OCI-LY7 (cell line): ENCODE measurements at regions not wholly inside any gene's neighbourhood (a gene's known extent, or its start where the extent isn't known, plus 50 kb on each side); places are given as distances from the start of the nearest gene placed in this dataset.

Experiments used
- BruUV-seq: library from RNA; stranded (reverse); fragments of 400-500 nt; replicated peaks from 2 replicates; lab custom pipeline; 2021; lab: Mats Ljungman, UMichigan
- CTCF ChIA-PET: fragments of 300-600 bp; sonication (Branson Sonifier 250); formaldehyde crosslinking; loops from one replicate; lab custom pipeline; 2022; ENCODE audit warnings: antibody characterized with exemption; ENCODE audit not compliant: unreplicated experiment; lab: Charles Lee
- POLR2A ChIA-PET: fragments of 300-600 bp; sonication (Branson Sonifier 250); formaldehyde crosslinking; loops from one replicate; lab custom pipeline; 2022; ENCODE audit warnings: antibody characterized with exemption; lab: Charles Lee
- DNase-seq: peaks from one replicate; pipeline ENCODE4 v3.0.0-alpha.2; 2015; ENCODE audit warnings: low spot score
- H2AFZ ChIP-seq: fragments of 200-600 bp; sonication (generic), shearing (Covaris generic); 2 replicates; pipeline ENCODE4 v1.6.1; 2014; ENCODE audit warnings: mild to moderate bottlenecking, antibody characterized with exemption, low read length, moderate library complexity
- H3K27ac ChIP-seq: fragments of 200-600 bp; sonication (generic); 2 replicates; pipeline ENCODE4 v1.5.1; 2014; ENCODE audit warnings: mixed run types, low read depth, mild to moderate bottlenecking, moderate library complexity, low read length, inconsistent platforms; ENCODE audit not compliant: poor library complexity, severe bottlenecking
- H3K36me3 ChIP-seq: fragments of 200-600 bp; sonication (generic); 2 replicates; pipeline ENCODE4 v1.6.1; 2014; ENCODE audit warnings: mild to moderate bottlenecking, antibody characterized with exemption, low read length, moderate library complexity, mixed read lengths; ENCODE audit not compliant: insufficient read depth
- H3K4me1 ChIP-seq: fragments of 200-600 bp; sonication (generic); 2 replicates; pipeline ENCODE4 v1.5.1; 2014; ENCODE audit warnings: mild to moderate bottlenecking, low read length; ENCODE audit not compliant: insufficient read depth, poor library complexity, severe bottlenecking
- H3K4me2 ChIP-seq: fragments of 200-600 bp; sonication (generic); 2 replicates; pipeline ENCODE4 v1.6.1; 2014; ENCODE audit warnings: mild to moderate bottlenecking, low read length
- H3K4me3 ChIP-seq: fragments of 200-600 bp; sonication (generic); 2 replicates; pipeline ENCODE4 v1.5.1; 2014; ENCODE audit warnings: mild to moderate bottlenecking, low read depth, low read length; ENCODE audit not compliant: poor library complexity, severe bottlenecking
- H3K79me2 ChIP-seq: fragments of 200-600 bp; sonication (generic); 2 replicates; pipeline ENCODE4 v1.6.1; 2016; ENCODE audit warnings: low read depth, mild to moderate bottlenecking, low read length, moderate library complexity, mixed read lengths; ENCODE audit not compliant: insufficient read depth
- H3K9me2 ChIP-seq: fragments of 200-600 bp; sonication (generic); 2 replicates; pipeline ENCODE4 v1.6.1; 2016; ENCODE audit warnings: mild to moderate bottlenecking, low read length, mixed read lengths; ENCODE audit not compliant: insufficient read depth
- H3K9me3 ChIP-seq: fragments of 200-600 bp; sonication (generic); 2 replicates; pipeline ENCODE4 v1.6.1; 2014; ENCODE audit warnings: mild to moderate bottlenecking, mixed run types, low read length, mixed read lengths
- H4K20me1 ChIP-seq: fragments of 200-600 bp; sonication (generic); 2 replicates; pipeline ENCODE4 v1.6.1; 2014; ENCODE audit warnings: mild to moderate bottlenecking, antibody characterized with exemption, low read length, moderate library complexity, mixed read lengths; ENCODE audit not compliant: insufficient read depth
- CTCF ChIP-seq: fragments of 200-600 bp; sonication (generic); conservative IDR thresholded peaks from 2 replicates; pipeline ENCODE4 v1.5.1; 2014; ENCODE audit warnings: mild to moderate bottlenecking, antibody characterized with exemption, low read length, moderate library complexity, mixed read lengths
- EZH2phosphoT487 ChIP-seq: fragments of 200-600 bp; sonication (generic); IDR thresholded peaks from 2 replicates; pipeline ENCODE4 v1.6.1; 2018; ENCODE audit warnings: low read depth, borderline replicate concordance, mild to moderate bottlenecking, mixed run types, antibody characterized with exemption, low read length, moderate library complexity, mixed read lengths
- intact Hi-C: fragments of 100-400 bp; cut with micrococcal nuclease; formaldehyde crosslinking; loops from one replicate; pipeline ENCODE4 v1.10.0; 2022; ENCODE audit not compliant: unreplicated experiment

GRCh38 chr4:82230306-82230705 is 143.5 kb downstream of the HNRNPD start:
- POLR2A ChIA-PET, result no interaction called here
- Histone ChIP-seq H3K9me3 (peaks cover 4% of the 10 kb centered on the region; the same call in 1 of the 2 replicates), H3K4me3 (no peak overlapping the region), H3K4me1 (no peaks in the 10 kb centered on the region), H3K4me2 (no peak overlapping the region), H2AFZ (no peak overlapping the region), H4K20me1 (no peaks in the 10 kb centered on the region), H3K9me2 (no peaks in the 10 kb centered on the region), H3K27ac (no peak overlapping the region), H3K36me3 (no peaks in the 10 kb centered on the region), H3K79me2 (no peaks in the 10 kb centered on the region)
- no TSS peak for BruUV-seq
- CTCF ChIA-PET, result no interaction called here
- intact Hi-C loops, result no loop called here
- TF ChIP-seq CTCF (no peak), EZH2phosphoT487 (no peak)
- DNase-seq, result no peak

GRCh38 chr4:82225030-82225429 is 148.8 kb downstream of the HNRNPD start:
- no TSS peak for BruUV-seq
- no peaks in the 10 kb centered on the region for H4K20me1 ChIP-seq
- H3K27ac ChIP-seq, result no peak overlapping the region
- peaks cover 15% of the 10 kb centered on the region for H3K4me1 ChIP-seq
- no peak overlapping the region for H3K4me3 ChIP-seq
- DNase-seq, result no peak
- H3K9me2 ChIP-seq, result no peaks in the 10 kb centered on the region
- TF ChIP-seq CTCF (no peak), EZH2phosphoT487 (no peak)
- intact Hi-C loops, result no loop called here
- POLR2A ChIA-PET, result no interaction called here
- peak overlapping the region; percentile 89; the same call in 1 of the 2 replicates for H2AFZ ChIP-seq
- no peak overlapping the region for H3K4me2 ChIP-seq
- CTCF ChIA-PET, result no interaction called here
- H3K79me2 ChIP-seq, result no peaks in the 10 kb centered on the region
- H3K36me3 ChIP-seq, result no peaks in the 10 kb centered on the region
- H3K9me3 ChIP-seq, result peaks cover 4% of the 10 kb centered on the region; the same call in 1 of the 2 replicates

- CTCF ChIA-PET, result no interaction called here
- Histone ChIP-seq H2AFZ (peak overlapping the region; percentile 89), H3K79me2 (no peaks in the 10 kb centered on the region), H3K4me1 (peaks cover 15% of the 10 kb centered on the region), H3K9me2 (no peaks in the 10 kb centered on the region), H3K4me3 (no peak overlapping the region), H4K20me1 (no peaks in the 10 kb centered on the region), H3K36me3 (no peaks in the 10 kb centered on the region), H3K9me3 (peaks cover 4% of the 10 kb centered on the region; the same call in 1 of the 2 replicates), H3K27ac (no peak overlapping the region), H3K4me2 (peak overlapping the region; percentile 34)
- DNase-seq, result peak; percentile 82
- POLR2A ChIA-PET, result interaction anchor here (0.6 to 0.9 kb wide), 2 partner anchors 13 to 1267 kb away, joined by 4 to 6 read pairs; no protein-coding TSS in a partner anchor
- BruUV-seq, result no TSS peak
- TF ChIP-seq CTCF (no peak), EZH2phosphoT487 (no peak)
- intact Hi-C loops, result no loop called here
Observed at GRCh38 chr4:82223715-82224114, 150.1 kb downstream of the HNRNPD start.
